GM21367 (cell line): ENCODE measurements at regions not wholly inside any gene's neighbourhood (a gene's known extent, or its start where the extent isn't known, plus 50 kb on each side); places are given as distances from the start of the nearest gene placed in this dataset.

Experiments
- ATAC-seq: cut with Tn5 transposase; IDR thresholded peaks from one replicate; pipeline ENCODE4 v1.9.1; 2021; ENCODE audit not compliant: unreplicated experiment

DNA sequence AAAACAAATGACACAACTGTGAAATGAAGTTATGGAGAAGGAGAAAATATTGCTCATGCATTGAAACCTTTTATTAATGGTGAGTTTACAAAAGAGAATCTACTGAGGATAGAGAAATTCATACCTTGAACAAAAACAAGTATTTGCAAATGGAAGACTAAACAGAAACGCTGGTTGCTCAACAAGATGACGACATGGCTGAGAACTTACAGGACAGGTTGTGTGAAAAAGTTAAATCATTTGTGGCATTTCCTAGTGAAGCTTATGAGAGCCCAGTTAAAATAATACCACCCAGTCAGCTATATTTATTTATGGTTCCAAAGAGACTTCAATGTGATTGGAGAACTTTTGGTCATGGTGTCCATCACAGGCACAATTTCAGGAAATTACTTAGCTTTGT lies 148.6 kb upstream of the PKDCC start:
- ATAC-seq: no peak

DNA sequence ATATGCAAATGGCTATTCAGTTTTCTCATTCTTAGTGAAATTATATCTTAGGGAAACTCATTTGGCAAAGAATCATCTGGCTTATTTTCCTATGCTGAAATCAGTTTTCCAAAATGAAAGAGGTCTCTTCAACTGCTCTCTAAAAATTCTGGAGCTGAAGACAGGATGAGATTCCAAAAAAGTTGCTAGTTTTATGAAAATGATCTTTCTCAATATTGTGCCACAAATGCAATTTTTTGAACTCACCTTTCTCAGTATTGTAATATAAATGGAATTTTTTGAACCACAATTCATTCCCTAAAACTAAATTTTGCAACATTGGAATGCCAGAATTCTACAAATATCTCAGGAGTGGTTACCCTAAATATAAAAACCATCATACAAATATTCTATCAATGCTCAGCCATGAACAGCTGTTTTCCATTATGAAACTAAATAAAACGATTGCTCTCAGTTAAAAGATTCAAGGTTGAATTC lies 147.7 kb upstream of the PKDCC start:
- ATAC-seq: no peak

DNA sequence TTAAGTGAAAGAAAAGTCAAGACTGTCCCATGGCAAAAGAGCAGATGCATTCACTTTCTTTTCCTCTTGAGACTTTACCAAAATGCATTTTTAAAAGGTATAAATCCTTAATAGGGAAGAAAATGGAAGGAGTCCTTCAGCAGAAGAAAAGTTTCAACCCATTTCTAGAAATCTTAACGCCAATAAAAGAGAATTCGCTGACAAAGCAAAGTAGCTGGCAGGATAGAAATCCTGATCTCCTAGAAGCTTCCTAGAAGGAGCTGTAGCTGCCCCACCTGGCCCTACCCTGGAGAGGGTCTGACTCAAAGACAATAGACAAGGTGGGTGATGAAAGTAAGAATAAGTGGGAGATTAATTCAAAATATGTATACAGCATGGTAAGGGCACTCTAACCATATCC lies 144.9 kb upstream of the PKDCC start:
- no peak for ATAC-seq

DNA sequence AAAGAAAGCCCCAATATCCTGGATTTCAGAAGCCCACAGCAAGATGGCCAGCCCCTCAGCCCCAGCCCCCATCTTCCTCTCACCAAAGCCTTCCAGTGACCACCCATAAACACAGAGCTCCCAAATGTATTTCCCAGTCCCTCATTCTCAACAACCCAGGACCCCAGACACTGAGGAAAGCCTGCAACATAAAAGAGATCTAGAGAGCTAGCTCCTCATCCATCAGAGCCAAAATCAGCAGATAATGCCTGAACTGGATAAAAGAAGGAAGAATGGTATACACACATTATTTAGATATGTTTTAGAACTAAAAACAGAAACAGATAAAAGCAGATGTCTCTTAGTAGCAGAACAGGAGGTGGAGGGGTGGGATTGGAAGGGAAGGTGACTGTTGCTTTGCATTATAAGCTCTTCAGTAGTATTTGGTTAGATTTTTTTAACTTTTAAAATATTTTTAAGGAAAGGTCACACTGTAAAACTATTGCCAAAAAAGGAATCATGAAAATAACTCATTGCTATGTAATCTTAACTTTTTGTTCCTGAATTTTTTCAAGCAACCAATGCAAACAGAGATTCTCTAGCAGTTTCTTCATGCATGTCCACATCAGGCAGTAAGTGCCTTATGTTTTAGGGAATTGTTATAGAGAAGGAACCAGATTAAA lies 144.2 kb upstream of the PKDCC start:
- ATAC-seq: no peak

DNA sequence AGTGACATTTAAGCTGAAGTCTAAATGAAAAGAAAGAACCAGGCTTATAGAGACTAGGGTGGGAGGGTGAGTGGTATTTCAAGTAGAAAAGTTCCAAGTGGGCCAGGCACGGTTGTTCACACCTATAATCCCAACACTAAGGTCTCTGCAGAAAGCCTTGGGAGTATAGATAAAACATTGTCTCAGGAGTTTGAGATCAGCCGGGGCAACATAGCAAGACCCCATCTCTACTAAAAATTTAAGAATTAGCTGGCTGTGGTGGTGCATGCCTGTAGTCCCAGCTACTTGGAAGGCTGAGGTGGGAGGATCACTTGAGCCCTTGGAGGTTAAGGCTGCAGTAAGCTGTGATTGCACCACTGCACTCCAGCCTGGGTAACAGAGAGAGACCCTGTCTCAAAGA lies 143.4 kb upstream of the PKDCC start:
- no peak for ATAC-seq

DNA sequence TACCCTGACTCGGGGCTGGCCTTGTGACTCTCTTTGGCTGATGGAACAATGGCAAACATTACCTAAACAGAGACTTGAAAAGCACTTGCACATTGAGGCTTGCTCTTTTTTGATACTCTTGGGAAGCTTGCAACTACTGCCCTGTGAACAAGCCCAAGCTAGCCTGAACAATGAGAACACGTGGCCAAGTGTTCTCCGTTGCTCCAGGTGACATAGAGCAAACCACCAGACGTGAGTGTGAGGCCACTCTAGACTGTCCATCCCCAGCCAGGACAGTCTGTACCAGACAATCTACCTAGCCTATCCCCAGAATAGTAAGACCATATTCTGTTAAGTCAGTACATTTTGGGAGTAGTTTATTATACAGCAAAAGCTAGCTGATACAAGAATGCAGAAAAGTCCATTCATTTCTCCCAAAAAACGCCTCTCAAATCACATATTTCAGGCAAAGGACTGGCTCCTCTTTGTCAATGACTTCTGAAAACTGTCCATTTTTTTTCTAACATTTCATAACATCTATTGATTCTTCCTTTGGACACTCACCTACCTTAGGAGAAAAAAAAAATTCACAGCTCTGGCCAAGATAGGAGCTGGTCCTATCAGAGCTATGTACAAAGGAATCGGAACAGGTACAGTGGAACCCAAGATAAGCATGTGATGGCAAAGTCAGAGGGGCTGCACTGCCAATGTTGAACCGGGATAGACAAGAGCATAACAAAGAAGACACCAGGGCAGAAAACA lies 142.1 kb upstream of the PKDCC start:
- no peak for ATAC-seq

DNA sequence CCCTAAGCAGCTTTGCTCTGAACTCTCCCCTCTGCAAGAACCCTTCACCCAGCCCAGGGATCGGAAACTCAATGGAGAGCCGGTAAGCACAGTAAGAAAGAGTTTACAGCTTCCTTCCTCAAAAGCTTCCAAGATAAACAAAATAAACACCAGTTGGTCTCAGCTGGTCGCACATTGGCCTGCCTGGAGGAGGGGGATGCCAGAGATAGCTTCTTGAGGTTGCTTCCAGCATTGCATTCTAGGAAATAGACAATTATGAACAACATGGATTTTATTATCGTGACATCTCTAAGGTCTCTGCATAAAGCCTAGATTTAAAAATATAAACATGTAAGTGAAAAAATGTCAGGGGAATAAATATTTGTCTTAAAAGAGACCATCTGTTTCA lies 141.5 kb upstream of the PKDCC start:
- no peak for ATAC-seq

DNA sequence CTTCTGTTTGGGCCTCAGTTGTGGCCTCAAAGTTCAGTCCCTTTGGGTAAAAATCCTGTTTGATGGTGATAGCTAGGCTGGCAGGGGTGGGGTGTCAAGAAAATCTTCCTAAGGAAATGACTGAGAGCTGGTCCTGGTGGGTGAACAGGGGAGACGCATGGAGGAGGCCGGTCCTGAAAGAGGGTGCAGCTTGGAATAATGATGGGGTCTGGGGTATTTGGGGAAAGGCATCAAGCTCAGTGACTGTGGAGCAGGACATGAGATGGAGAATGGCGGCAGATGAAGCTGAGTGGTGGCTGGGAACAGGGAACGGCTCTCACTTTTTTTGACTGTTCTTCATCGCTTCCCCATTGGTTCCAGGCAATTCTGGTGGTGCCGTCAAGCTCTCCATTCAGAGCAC lies 140.7 kb upstream of the PKDCC start:
- ATAC-seq: no peak

DNA sequence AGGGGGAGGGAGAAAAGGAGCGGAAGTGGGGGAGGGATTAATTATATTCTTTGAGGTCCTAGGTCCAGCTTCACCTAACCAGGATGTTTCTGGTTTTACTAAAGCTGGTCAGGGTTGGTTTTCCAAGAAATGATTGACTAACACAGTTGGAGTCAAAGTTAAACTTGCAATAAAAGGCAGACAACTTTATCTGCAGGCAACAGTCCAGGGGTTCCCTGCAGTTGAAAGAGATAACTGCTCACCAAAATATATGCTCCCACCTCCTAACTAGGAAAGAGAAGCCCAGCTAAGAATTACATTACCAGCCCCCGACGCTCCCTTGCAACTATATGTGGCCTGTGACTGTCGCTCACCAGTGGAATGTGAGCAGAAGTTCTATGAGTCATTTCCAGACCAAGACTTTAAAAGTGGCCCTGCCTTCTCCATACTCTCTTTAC lies 140.0 kb upstream of the PKDCC start:
- no peak for ATAC-seq

DNA sequence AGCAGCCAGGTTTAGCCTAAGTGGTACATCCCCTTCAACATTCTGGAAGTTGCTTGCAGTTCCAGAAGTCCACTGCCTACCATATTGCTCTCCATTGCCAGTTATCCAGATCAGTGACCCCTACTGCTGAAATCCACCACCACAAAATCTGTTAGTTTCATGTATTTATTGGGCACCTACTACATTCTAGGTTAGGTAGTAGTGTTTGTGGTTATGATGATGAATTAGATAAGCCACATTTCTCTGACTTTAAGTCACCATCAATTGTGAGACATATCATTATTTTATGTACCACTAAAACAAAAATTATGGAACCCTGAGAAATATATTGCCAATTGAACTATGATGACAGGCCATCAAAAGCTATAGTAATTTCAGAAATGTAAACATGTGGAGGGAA lies 139.5 kb upstream of the PKDCC start:
- ATAC-seq: no peak

DNA sequence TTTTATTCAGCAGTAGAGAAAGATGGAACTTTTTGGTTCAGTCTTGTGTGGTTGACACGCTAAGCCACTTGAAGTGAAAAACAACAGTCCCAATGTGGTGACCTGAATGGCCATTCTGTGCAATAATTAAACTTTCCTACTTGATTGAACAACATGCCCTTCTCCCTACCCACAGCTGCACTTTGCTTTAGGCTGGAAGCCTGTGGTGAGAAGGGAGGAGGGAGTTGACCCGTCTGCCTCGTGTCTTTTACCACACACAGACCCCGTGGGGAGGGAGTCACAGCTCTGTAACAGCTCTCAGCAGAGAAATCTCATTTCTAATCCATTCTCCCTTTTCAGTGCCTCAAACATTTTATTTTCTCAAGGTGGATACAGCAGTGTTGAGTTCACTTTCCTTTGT lies 138.2 kb upstream of the PKDCC start:
- no peak for ATAC-seq

DNA sequence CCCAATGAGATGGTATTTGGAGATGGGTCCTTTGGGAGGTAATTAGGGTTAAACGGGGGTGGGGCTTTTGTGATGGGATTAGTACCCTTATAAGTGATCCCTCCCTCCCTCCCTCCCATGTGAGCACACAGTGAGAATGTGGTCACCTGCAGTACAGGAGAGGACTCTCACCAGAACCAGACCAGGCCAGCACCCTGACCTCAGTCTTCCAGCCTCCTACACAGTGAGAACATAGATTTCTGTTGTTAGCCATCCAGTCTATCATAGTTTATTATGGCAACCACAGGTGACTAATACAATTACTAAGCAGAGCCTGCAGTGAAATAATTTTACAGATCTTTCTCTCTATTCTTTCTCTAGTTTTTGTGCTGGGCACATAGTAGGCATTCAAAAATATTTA lies 137.7 kb upstream of the PKDCC start:
- no peak for ATAC-seq

DNA sequence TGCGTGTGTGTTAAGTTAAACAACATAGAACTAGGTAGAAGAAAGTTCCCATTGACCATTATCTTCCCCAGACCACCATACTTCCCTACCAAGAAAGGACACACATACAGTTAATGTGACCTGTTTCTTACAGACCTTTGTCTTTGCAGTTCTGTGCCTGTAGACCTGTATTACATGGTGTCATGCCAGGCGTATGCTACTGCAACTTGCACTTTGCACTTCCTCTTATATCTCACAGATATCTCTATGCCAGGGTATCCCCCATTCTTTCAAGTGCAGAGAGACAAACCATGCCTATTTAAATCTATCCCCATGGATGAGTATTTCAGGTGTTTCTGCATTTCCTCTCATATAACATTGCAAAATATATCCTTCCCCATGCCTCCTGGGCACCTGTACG lies 136.8 kb upstream of the PKDCC start:
- ATAC-seq: no peak

DNA sequence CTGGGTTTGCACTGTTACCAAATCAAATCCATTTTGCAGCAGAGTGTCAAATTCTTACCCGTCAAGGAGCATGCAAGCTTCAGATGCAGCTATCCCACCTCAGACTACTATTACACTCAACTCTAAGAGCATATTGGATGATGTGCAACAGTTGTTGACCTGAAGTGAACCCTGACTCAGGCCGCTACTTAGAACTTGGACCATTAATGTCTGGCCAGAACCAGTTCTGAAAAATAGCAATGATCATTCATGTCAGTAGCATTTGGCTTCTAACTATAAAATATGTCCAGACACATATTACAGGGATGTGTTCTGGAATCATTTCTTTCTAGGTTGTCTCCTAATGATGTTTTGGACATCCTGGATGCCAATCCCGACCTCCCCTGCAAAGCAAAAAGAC lies 135.5 kb upstream of the PKDCC start:
- ATAC-seq: no peak

DNA sequence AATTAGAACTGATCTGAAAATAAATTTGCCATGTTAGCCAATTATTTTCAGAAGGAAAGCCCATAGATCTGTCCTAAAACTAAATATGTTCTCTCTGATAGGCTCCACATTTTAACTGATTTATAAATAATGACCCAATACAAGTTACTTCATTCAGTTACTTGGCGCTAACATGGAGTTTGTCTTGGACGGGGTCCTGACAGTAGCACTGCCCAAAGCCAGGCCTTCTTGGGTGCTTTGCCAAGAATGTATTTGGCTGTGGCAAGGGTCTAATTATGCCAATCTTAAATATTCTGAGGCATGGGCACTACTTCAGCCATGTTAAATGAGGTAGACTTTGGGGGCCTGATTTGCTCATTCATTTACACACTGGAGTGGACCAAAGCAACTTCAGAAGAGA lies 135.0 kb upstream of the PKDCC start:
- ATAC-seq: no peak

DNA sequence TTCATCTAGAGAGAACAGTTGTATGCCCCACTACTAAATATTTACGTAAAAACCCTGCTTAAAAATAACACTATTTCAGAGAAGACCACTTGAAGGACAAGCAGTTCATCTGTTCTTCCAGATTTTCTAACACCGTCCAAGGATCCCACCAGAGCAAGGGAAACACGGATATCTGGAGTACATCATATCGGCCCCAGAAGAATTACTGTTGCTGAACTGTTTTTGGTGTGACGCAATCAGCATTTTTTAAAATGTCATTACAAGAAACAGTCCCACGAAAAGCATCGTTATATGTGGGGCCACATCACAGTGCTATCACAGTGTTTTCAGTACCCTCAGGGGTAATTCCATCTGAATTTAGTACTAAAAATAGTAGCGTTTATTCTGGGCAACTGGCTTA lies 134.5 kb upstream of the PKDCC start:
- no peak for ATAC-seq

DNA sequence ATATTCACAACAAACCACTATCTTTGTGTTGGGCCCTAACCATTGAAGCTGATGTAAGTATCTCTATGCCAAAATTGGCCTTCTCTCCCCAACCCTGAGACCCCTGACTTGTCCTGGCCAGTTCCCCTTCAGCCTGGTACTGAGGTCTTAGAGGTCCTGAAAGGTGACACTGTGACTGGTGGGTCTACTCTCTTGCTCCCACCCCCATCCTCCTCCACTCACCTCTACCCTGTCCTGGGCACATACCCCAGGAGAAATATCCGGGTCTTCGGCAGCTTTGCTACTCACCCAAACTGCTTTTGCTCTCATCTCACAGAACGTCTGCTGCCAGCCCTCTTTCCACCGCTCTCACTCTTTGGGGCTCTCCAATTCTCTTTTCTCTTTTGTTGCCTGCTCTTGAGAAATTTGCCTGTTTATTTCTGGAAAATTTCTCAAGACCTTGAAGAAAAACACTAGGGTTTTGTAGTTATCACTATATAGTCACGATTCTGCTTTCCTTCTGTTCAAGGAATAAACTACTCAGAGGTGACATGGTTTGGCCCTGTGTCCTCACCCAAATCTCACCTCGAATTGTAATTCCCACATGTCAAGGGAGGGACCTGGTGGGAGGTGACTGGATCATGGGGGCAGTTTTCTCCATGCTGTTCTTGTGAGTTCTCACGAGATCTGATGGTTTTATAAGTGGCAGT lies 133.8 kb upstream of the PKDCC start:
- ATAC-seq: no peak

DNA sequence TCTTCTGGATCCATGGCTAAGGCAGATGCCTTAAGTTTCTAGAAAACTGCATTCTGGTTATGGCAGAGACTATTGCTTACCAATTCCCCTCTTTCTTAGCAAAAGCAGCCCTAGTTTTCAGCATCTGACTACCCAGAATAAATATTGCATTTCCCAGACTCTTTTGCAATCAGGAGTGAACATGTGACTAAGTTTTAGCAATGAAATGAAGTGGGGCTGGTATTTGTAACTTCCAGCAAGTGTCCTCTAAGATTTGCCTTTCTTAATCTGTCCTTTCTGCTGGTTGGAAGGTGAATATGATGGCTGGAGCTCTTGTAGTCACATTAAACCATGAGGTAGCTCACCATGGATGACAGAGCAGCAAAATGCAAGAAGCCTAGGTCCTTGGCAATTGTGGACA lies 132.9 kb upstream of the PKDCC start:
- ATAC-seq: no peak

DNA sequence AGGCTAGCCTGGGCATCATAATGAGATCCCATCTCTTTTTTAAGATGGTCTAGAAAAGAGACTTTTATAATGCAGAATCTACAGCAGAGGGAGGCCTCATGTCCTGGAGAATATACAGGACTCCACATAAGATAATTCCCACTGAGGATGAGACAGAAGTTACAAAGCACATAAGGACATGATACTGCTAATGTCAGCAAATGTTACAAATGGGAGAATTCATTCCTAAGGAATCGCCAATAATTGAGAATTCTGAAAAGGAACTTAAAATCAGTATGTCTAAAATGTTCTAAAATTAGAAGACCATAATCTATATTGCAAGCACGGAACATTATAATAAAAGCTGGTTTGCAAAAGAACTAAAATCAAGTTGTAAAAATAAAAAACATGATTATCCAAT lies 131.6 kb upstream of the PKDCC start:
- no peak for ATAC-seq

DNA sequence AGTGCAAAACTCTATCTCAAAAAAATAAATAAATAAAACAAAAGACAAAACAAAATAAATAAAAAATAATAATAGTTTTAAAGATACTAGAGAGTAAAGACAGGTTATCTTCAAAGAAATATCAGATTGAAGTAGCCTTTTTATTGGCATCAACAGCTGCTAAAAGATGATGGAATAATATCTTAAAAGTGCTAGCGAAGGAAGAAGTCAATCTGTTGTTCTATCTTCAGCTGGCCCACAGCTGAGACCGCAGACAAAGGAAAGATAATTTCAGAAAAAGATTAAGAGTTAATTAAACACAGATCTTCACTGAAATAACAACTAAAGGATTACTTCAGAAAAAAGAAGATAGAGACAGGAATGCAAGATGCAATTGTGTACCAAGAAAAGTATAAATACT lies 130.2 kb upstream of the PKDCC start:
- ATAC-seq: no peak

DNA sequence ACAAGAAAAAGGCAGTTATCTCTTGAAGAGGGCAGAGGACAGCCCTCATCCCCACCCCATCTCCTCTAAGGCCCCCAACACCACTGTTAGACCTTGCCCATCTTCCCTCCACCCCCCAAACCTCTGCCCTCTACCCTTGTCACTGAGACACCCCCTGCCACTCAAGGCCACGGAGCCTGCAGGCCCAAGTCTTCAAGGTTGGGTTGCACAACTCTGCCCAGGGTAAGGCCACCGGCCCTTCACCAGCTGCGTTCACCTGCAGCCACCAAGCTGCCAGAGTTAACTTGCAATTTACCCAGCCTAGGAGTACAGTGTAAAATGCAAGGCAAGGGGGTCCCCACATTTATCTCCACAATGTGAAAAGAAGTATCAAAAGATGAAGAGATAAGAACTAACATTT lies 128.7 kb upstream of the PKDCC start:
- no peak for ATAC-seq

DNA sequence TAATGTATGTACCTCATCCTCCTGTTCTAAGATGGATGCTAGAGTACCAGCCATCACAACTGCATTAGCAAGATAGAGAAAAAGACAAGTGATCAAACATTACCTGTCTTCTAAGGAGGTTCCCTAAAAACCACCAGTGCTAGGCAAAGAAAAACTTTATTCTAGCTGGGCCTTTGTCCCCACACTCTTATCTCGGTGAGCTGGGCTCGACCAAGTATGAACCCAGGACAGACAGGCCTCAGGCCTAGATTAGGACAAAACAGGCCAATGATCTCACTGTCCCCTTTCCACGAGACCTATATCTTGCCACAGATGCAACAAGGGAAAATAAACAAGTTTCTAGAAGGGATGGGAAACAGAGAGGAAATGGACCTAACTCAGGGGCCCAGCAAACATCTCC lies 127.6 kb upstream of the PKDCC start:
- no peak for ATAC-seq
